Right lobe of liver (tissue), 4 donors: ENCODE measurements at regions not wholly inside any gene's neighbourhood (a gene's known extent, or its start where the extent isn't known, plus 50 kb on each side); places are given as distances from the start of the nearest gene placed in this dataset.

Source experiments
- CTCF ChIP-seq, 4 donors: fragments of 200-600 bp in 3 of 4; fragments of 450-650 bp in 1 of 4; IDR thresholded peaks; one replicate each; pipeline versions ENCODE4 v1.5.1 to v1.8.0; 2016 to 2022; ENCODE audit warnings: antibody characterized with exemption in 4 of 4, mild to moderate bottlenecking in 2 of 4
- POLR2A ChIP-seq: fragments of 450-650 bp; IDR thresholded peaks from one replicate; pipeline ENCODE4 v1.6.1; 2017; ENCODE audit warnings: antibody characterized with exemption, mild to moderate bottlenecking
- donor health status: DM: no; HTN: no; CAD: no.
- donor health status: DM: no; HTN: no; CAD: no.
- donor health status: DM: no; HTN: yes; CAD: no.

GRCh38 chr11:57938351-57938750 is 85.3 kb upstream of the OR9Q1 start:
- TF ChIP-seq CTCF (IDR thresholded peaks at IDR 0.05) (no peak), POLR2A (no peak)
